T1000 (cell line): ENCODE measurements at regions not wholly inside any gene's neighbourhood (a gene's known extent, or its start where the extent isn't known, plus 50 kb on each side); places are given as distances from the start of the nearest gene placed in this dataset.
"Not testable (repeated sequence)": the region's sequence is repeated elsewhere in the genome, so short reads cannot be mapped to it uniquely, and the experiment has no call there.

ENCODE experiments used
- DNase-seq: peaks from one replicate; lab custom pipeline; 2025; ENCODE audit warnings: mixed read lengths; lab: John Stamatoyannopoulos, UW

- no peak for DNase-seq
These were observed 342.9 kb downstream of the IL20RB start for GRCh38 chr3:137300703-137301102.

- no peak for DNase-seq
These were observed 346.7 kb downstream of the IL20RB start for GRCh38 chr3:137304313-137305056.

GRCh38 chr3:137324114-137324513, 366.3 kb downstream of the IL20RB start:
- no peak for DNase-seq

DNA sequence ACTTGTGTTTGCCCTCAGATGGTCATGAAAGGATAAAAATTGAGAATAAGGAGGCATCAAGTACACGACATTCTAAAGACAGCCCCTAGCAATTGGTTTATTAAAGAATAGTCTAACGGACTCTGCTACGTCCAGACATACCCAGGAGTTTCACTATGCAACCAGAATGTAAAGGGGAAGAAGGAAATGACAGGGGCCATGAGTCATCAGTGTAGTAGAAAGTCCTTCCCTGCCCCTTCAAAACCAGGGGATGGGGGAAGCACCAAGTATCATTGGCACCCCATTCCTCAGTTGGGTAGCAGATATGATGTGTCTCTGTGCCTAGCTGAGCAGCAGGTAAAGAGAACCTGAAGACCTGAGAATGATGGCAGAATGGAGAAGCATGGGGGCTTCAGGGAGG, 367.4 kb downstream of the IL20RB start:
- no peak for DNase-seq

- DNase-seq: no peak
These were observed 368.2 kb downstream of the IL20RB start for GRCh38 chr3:137325934-137326333.

GRCh38 chr3:137329594-137329993, 371.8 kb downstream of the IL20RB start:
- DNase-seq: no peak

- DNase-seq: no peak
These were observed 372.5 kb downstream of the IL20RB start for GRCh38 chr3:137330246-137330645.

- DNase-seq: no peak
These were observed 374.5 kb downstream of the IL20RB start for GRCh38 chr3:137332297-137332696.

DNA sequence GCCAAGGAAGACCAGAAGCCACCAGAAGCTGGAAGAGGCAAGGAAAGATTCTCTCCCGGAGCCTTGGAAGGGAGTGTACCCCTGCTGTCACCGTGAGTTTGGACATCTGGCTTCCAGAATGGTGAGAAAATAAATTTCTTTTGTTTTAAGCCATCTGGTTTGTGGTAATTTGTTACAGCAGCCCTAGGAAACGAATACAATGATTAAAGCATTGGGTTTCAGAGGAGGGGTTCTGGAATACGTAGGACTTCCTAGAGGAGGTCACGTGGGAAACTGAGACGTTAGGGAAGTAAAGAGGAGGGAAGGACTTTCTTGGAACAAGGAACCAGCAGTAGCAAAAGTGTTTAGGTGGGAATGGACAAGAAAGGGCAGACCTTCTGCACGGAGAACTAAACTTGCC, 377.7 kb downstream of the IL20RB start:
- DNase-seq: no peak

- DNase-seq: not testable (repeated sequence)
These were observed 380.6 kb downstream of the IL20RB start for GRCh38 chr3:137338400-137338799.

GRCh38 chr3:137343283-137343682, 385.5 kb downstream of the IL20RB start:
- DNase-seq: no peak

DNA sequence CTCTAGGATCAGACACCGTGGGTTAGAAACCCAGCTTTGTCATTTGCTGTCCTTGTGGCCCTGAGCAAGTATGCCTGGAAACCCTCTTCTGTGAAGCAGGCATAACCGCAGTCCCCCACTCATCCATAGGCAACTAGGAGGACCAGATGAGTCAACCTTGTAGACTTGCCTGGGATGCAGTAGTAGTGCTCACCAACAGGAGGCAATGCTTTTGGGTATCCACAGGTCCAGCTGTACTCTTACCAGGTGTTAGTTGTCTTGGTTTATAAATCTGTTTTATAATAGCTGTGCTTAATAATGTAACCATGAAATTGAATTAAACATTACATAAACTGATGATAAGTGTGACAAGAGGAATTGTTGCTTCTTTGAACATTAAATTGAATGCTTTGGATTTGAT, 389.3 kb downstream of the IL20RB start:
- no peak for DNase-seq

GRCh38 chr3:137347817-137348368, 390.1 kb downstream of the IL20RB start:
- DNase-seq: no peak

DNA sequence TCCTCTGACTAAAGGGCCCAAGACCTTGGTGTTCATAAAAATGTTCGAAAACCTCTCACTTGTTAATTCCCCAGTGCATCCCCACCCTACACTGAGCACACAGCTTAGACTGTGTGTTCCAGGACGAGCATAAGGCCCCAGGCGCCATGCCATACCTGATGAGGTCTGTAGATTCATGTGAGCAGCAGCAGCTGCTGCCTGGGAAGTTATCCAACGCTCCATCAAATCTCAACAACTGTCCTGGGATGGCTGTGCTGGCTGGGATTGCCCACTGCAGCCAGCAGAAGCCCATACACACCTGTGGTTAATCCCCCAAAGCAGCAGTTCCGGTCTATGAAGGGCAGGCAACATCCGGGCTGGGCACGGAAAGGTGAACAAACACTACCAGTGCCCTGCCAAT, 391.2 kb downstream of the IL20RB start:
- DNase-seq: no peak

GRCh38 chr3:137349557-137350348, 392.0 kb downstream of the IL20RB start:
- DNase-seq: no peak

DNA sequence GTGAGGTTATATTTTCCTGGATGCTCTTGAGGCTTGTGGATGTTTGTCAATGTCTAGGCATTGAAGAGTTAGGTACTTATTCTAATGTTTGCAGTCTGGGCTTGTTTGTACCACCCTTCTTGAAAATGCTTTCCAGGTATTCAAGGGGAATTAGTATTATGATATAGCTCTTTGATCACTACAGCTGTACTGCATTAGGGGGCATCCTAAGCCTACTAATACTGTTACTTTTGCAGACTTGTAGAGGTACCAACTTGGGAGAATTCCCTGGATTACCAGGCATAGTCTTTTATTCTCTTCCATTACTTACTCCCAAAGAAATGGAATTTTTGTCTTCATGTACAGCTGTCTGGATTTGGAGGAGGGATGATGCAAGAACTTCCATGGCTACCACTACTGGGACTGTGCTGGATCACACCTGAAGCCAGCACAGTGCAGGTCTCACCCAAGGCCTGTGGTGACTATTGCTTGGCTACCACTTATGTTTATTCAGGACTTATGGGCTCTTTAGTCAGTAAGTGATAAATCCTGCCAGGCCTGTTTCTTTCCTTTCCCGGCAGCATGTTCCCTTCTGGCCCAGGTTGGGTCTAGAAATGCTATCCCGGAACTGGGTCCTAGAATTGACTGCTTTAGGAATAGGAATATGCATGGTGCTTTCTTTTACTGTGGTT, 402.9 kb downstream of the IL20RB start:
- no peak for DNase-seq

- DNase-seq: no peak
These were observed 382.0 kb upstream of the SOX14 start for GRCh38 chr3:137382005-137382594.

DNA sequence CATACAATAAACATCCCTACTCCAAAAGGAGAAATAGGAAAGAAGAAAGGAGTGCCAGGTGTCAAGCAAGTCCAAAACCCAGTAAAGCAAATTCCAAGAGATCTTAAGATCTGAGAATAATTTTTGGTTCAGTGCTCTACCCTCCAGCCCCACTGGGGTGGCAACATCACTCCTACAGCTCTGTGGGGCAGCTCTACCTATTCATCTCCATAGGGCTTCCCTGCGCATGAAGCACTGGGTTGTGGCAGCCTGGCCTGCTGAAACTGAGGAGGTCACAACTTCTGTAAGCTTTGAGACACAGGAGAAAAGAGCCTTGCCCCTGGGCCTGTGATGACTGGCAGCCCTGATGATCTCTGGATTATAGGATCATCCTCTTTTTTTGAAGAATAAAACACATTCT, 378.2 kb upstream of the SOX14 start:
- DNase-seq: no peak

DNA sequence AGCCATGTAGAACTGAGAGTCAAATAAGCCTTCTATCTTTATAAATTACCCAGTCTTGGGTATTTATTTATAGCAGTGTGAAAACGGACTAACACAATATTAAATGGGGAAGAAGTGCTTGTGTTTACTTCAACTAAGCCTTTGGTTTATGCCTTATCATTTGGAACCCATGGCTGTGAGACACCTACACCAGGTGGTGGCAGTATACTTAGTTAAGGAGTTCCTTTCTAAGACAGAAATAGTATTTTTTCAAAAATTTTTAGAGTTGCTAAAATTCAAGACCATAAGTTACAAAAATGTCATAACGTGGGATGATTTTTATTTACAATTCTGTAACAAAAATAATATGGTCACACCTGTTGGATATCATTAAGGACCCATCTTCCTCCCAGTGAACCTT, 354.5 kb upstream of the SOX14 start:
- no peak for DNase-seq

DNA sequence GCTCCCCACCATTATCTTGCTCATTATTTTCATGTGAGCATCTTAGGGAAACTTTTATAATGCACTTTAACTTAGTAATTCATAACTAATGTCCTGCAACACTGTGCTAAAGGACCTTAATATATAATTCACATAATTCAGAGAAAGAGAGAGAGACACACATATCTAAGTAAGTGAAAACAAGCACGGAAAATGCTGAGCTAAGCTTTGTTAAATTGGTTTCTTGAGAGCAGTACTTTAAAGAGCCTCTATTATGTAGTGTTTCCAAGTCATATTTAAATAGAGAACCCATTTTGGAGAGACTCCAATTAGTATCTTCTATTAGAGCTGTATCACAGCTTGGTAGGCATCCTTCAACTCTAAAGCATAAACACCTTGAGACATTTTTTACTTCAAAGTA, 354.1 kb upstream of the SOX14 start:
- no peak for DNase-seq

DNA sequence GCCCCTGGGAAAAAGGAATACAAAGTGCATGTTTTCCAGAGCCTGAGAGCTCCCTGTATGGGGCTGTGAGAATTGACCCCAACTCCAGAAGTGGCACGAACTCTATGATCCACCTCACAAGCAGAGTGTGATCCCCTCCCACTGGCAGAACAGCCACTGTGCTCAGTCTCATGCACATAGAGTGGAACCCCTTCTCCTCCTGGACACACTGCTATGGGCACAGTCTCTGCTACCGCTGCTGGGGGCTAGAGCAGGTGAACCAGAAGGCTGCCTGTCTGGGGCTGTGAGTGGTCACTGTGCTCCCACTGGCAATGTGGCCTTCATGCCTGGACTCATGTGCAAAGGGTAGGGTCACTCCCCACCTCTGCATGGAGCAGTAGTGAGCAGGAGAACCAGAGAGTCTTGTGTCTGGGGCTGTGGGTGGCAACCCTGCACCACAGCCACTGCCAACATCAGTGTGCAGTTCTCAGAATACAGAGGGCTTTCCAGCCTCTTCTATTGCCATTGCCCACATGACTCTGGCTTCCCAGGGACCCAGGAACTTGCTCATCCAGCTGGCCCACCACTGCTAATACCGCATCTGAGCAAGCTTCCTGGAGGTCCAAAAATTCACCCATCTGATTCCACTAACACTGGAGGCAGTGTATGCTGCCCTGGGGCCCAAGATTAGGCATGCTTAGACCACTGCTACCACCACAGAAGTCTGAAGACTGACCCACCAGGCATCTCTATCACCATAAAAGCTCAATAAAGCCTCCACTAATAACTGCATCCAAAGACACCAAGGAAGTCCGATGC, 343.7 kb upstream of the SOX14 start:
- DNase-seq: no peak
